Vagina (tissue), 2 donors: ENCODE measurements at regions not wholly inside any gene's neighbourhood (a gene's known extent, or its start where the extent isn't known, plus 50 kb on each side); places are given as distances from the start of the nearest gene placed in this dataset.
A peak's percentile ranks its signal among the peaks of the same experiment; 100 is the strongest.

Experiments used
- DNase-seq, 2 donors: peaks; one replicate each; pipeline ENCODE4 v3.0.0-alpha.2; 2017; ENCODE audit errors: extremely low spot score in 2 of 2
- H3K27ac ChIP-seq: fragments of 200-600 bp; sonication (generic); one replicate; pipeline ENCODE4 v1.5.1; 2019
- H3K27me3 ChIP-seq: fragments of 200-600 bp; sonication (generic); one replicate; pipeline ENCODE4 v1.5.1; 2019
- H3K36me3 ChIP-seq, 2 donors: fragments of 200-600 bp; sonication (generic); one replicate each; pipeline ENCODE4 v1.5.1; 2017 to 2019
- H3K4me1 ChIP-seq: fragments of 200-600 bp; sonication (generic); one replicate; pipeline ENCODE4 v1.5.1; 2019
- H3K4me3 ChIP-seq, 2 donors: fragments of 200-600 bp; sonication (generic); 1 replicate in 1 of 2; 2 replicates in 1 of 2; pipeline ENCODE4 v1.5.1; 2016 to 2019
- H3K9me3 ChIP-seq: fragments of 200-600 bp; sonication (generic); one replicate; pipeline ENCODE4 v1.5.1; 2019
- CTCF ChIP-seq, 3 experiments: fragments of 450-650 bp in 2 of 3; fragments of 200-600 bp in 1 of 3; sonication (generic) in 1 of 3; IDR thresholded peaks; one replicate each; pipeline ENCODE4 v1.5.1; 2017 to 2019; ENCODE audit warnings: antibody characterized with exemption in 3 of 3, mild to moderate bottlenecking in 2 of 3, moderate library complexity in 2 of 3
- POLR2A ChIP-seq, 2 donors: fragments of 450-650 bp; IDR thresholded peaks; one replicate each; pipeline ENCODE4 v1.6.1; 2017; ENCODE audit warnings: antibody characterized with exemption in 2 of 2, mild to moderate bottlenecking in 2 of 2, moderate library complexity in 2 of 2
- POLR2AphosphoS5 ChIP-seq, 2 donors: sonication (generic); formaldehyde crosslinking; IDR thresholded peaks; one replicate each; pipeline ENCODE4 v1.9.0; 2017; ENCODE audit warnings: antibody characterized with exemption in 2 of 2, mild to moderate bottlenecking in 2 of 2, low read depth in 1 of 2; ENCODE audit not compliant: insufficient read depth in 1 of 2
- intact Hi-C: fragments of 100-400 bp; cut with DNase I; formaldehyde crosslinking; loops from one replicate; pipeline ENCODE4 v1.15.1; 2023

- Histone ChIP-seq H3K27ac (no peak overlapping the region), H3K9me3 (no peaks in the 10 kb centered on the region), H3K4me1 (peaks cover 7% of the 10 kb centered on the region), H3K36me3 (no peaks in the 10 kb centered on the region), H3K4me3 (no peak overlapping the region), H3K27me3 (no peaks in the 10 kb centered on the region)
- DNase-seq, result no peak
- intact Hi-C loops, result no loop called here
- no peak for TF ChIP-seq CTCF (IDR thresholded peaks at IDR 0.05)
- TF ChIP-seq POLR2AphosphoS5 (IDR thresholded peaks at IDR 0.05; ENCODE audit: insufficient read depth in 1 of 2, low read depth in 1 of 2), result no peak
- no peak for TF ChIP-seq POLR2A (IDR thresholded peaks at IDR 0.05)
Measured at GRCh38 chr16:29318037-29318436, 88.5 kb downstream of the NPIPB11 start.

GRCh38 chr16:29317269-29317668, 89.2 kb downstream of the NPIPB11 start:
- intact Hi-C loops, result no loop called here
- no peak for DNase-seq
- Histone ChIP-seq H3K9me3 (no peaks in the 10 kb centered on the region), H3K27me3 (no peaks in the 10 kb centered on the region), H3K4me3 (no peak overlapping the region), H3K27ac (no peak overlapping the region), H3K36me3 (no peaks in the 10 kb centered on the region), H3K4me1 (peaks cover 15% of the 10 kb centered on the region)
- TF ChIP-seq CTCF (IDR thresholded peaks at IDR 0.05), result no peak
- TF ChIP-seq POLR2AphosphoS5 (IDR thresholded peaks at IDR 0.05; ENCODE audit: insufficient read depth in 1 of 2, low read depth in 1 of 2), result no peak
- TF ChIP-seq POLR2A (IDR thresholded peaks at IDR 0.05), result no peak

GRCh38 chr16:29316761-29317183, 89.7 kb downstream of the NPIPB11 start:
- Histone ChIP-seq H3K27me3 (no peaks in the 10 kb centered on the region), H3K9me3 (no peaks in the 10 kb centered on the region), H3K4me1 (peaks cover 19% of the 10 kb centered on the region), H3K4me3 (no peak overlapping the region), H3K36me3 (no peaks in the 10 kb centered on the region), H3K27ac (peak overlapping the region; percentile 23)
- TF ChIP-seq POLR2AphosphoS5 (IDR thresholded peaks at IDR 0.05; ENCODE audit: insufficient read depth in 1 of 2, low read depth in 1 of 2) (no peak), CTCF (IDR thresholded peaks at IDR 0.05) (no peak), POLR2A (IDR thresholded peaks at IDR 0.05) (no peak)
- intact Hi-C loops, result no loop called here
- DNase-seq, result no peak

GRCh38 chr16:29315916-29316517, 90.5 kb downstream of the NPIPB11 start:
- no peak for TF ChIP-seq CTCF (IDR thresholded peaks at IDR 0.05)
- TF ChIP-seq POLR2A (IDR thresholded peaks at IDR 0.05), result no peak
- TF ChIP-seq POLR2AphosphoS5 (IDR thresholded peaks at IDR 0.05; ENCODE audit: insufficient read depth in 1 of 2, low read depth in 1 of 2), result no peak
- peak overlapping the region; percentile 23 for H3K27ac ChIP-seq
- intact Hi-C loops, result no loop called here
- no peaks in the 10 kb centered on the region for H3K27me3 ChIP-seq
- H3K4me3 ChIP-seq, result no peak overlapping the region
- H3K9me3 ChIP-seq, result no peaks in the 10 kb centered on the region
- DNase-seq, result no peak
- no peaks in the 10 kb centered on the region for H3K36me3 ChIP-seq
- peaks cover 24% of the 10 kb centered on the region for H3K4me1 ChIP-seq

GRCh38 chr16:29315046-29315445, 91.5 kb downstream of the NPIPB11 start:
- no peaks in the 10 kb centered on the region for H3K9me3 ChIP-seq
- H3K36me3 ChIP-seq, result no peaks in the 10 kb centered on the region
- H3K27me3 ChIP-seq, result no peaks in the 10 kb centered on the region
- peaks cover 24% of the 10 kb centered on the region for H3K4me1 ChIP-seq
- intact Hi-C loops, result no loop called here
- peak overlapping the region; percentile 73 for H3K27ac ChIP-seq
- no peak for DNase-seq
- no peak for TF ChIP-seq CTCF (IDR thresholded peaks at IDR 0.05)
- TF ChIP-seq POLR2A (IDR thresholded peaks at IDR 0.05), result no peak
- no peak for TF ChIP-seq POLR2AphosphoS5 (IDR thresholded peaks at IDR 0.05; ENCODE audit: insufficient read depth in 1 of 2, low read depth in 1 of 2)
- no peak overlapping the region for H3K4me3 ChIP-seq
